GM21576 (cell line): ENCODE measurements at regions not wholly inside any gene's neighbourhood (a gene's known extent, or its start where the extent isn't known, plus 50 kb on each side); places are given as distances from the start of the nearest gene placed in this dataset.
"Not testable (repeated sequence)": the region's sequence is repeated elsewhere in the genome, so short reads cannot be mapped to it uniquely, and the experiment has no call there.

ENCODE experiments used
- ATAC-seq: cut with Tn5 transposase; IDR thresholded peaks from one replicate; pipeline ENCODE4 v1.9.1; 2021; ENCODE audit warnings: mild to moderate bottlenecking, moderate library complexity; ENCODE audit not compliant: unreplicated experiment

DNA sequence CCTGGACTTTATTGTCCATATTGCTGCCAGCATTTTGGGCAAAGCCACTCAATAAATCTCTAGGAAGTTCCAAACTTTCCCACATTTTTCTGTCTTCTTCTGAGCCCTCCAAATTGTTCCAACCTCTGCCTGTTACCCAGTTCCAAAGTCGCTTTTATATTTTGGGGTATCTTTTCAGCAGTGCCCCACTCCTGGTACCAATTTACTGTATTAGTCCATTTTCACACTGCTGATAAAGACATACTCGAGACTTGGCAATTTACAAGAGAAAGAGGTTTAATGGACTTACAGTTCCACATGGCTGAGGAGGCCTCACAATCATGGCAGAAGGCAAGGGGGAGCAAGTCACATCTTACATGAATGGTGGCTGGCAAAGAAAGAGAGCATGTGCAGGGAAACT is 53.4 kb downstream of the AHSP start:
- not testable (repeated sequence) for ATAC-seq

GRCh38 chr16:31601737-31602384 is 74.2 kb downstream of the AHSP start:
- ATAC-seq, result not testable (repeated sequence)

DNA sequence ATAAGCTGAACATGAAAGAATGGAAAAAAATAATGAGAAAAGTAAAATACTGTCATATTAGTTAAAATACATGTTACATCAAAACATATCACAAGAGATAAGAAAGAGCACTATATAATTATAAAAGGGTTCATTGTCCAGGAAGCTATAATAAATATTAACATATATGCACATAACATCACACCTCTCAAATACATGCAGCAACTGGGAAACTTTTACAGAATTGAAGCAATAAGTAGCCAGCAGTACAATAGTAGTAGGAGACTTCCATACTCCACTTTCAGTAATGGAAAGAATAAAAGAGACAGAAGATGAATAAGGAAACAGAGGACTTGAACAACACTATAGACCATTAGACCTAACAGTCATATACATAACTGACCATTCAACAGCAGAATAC is 90.4 kb downstream of the AHSP start:
- no peak for ATAC-seq

DNA sequence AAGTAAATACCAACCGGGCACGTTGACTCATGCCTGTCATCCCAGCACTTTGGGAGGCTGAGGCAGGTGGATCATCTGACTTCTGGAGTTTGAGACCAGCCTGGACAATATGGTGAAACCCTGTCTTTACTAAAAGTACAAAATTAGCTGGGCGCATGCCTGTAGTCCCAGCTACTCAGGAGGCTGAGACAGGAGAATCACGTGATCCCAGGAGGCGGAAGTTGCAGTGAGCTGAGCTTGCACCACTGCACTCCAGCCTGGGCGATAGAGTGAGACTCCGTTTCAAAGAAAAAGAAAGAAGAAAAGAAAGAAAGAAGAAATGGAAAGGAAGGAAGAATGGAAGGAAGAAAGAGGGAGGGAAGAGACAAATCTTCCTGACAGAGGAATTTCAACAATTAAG is 108.7 kb downstream of the AHSP start:
- no peak for ATAC-seq

DNA sequence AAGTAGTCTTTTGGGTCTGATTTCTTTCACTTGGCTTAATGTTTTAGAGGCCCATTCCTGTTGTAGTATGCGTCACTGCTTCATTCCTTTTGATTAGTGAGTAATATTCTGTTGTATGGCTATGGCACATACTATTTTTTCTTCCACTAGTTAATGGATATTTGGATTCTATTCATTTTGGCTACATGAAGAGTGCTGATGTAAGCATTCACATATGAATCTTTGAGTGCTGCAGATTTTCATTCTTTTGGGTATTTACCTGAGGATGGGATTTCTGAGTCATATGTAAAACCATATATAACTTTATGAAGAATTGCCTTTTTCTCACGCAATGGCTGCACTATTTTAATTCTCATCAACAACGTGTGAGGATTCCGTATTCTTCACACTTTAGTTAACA is 113.6 kb downstream of the AHSP start:
- no peak for ATAC-seq

DNA sequence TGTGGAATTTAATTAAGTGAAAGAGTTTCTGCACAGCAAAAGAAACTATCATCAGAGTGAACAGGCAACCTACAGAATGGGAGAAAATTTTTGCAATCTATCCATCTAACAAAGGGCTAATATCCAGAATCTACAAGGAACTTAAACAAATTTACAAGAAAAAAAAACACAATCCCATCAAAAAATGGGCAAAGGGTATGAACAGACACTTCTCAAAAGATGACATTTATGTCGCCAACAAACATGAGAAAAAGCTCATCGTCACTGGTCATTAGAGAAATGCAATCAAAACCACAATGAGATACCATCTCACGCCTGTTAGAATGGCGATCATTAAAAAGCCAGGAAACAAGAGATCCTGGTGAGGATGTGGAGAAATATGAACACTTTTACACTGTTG is 128.0 kb downstream of the AHSP start:
- not testable (repeated sequence) for ATAC-seq

DNA sequence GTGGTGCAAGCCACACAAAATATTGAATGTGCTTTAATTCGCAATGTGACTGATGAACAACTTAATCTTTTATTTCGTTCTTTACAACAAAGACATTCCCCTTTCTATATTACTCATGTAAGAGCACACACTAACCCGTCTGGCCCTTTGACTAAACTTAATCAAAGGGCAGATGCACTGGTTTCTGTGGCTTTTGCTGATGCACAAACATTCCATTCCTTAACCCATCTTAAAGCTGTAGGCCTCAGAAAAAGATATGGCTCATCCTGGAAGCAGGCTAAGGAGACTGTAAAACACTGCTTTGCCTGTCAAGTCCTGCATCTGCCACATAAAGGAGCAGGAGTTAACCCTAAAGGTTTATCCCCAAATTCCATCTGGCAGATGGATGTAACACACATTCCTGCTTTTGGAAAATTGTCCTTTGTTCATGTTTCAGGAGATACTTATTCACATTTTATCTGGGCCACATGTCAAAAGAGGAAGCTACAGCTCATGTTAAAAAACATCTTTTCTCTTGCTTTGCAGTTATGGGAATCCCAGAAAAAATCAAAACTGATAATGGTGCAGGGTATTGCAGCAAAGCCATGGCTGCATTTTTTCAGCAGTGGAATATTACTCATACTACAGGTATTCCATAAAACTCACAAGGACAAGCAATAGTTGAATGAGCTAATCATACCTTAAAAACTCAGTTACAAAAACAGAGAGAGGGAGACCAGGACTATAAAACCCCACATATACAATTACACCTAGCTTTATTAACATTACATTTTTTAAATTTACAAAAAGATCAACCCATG is 137.2 kb downstream of the AHSP start:
- ATAC-seq, result no peak

DNA sequence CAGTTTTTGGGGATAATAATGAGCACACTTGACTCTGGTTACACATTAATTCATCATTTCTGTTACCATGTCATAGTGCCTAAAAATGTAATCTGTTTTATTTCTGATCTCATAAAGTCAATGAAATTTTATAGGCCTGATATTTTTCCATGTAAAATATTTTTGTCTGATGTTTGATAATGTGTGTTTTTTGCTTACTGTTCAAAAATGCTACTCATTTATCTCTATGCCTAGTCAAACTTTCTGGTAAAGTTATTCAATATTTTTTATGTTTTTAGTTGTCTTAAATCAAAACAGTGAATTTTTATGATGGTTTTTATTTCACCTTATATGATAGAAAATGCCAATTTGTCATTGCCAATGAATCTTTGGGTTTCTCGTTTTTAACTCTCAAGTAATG is 147.0 kb downstream of the AHSP start:
- ATAC-seq, result no peak

- ATAC-seq, result no peak
Measured at GRCh38 chr16:31676731-31677130, 149.0 kb downstream of the AHSP start.

DNA sequence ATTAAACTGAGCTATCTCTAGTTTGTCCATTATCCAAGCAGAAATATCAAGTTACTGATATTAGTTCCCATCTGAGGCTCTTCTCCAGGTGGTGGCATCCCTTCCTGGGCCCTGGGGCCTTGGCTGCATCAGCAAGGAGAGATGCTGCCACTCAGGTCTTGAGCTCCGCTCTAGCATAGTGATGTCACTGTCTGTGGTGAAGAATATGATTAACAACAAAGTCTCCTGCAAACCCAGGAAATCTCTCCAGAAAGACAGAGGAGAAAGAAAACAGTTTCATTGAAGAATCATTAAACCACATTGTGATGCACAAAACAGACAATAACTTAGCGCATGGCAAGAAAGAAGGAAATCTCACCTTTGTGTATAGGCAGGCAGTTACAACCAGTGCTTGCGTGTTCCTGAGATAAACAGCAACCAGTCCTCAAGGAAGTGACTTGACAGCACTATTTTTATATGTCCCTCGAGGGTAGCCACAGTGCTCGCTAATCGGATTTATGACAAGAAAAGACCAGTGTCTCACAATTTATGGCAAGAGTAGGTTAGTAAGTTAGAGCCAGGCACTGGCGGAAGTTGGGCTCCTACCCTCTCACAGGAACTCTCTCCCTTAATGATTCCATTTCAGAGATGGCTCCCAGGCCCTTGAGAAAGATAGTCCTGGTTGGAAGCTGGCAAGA is 151.1 kb downstream of the AHSP start:
- no peak for ATAC-seq

DNA sequence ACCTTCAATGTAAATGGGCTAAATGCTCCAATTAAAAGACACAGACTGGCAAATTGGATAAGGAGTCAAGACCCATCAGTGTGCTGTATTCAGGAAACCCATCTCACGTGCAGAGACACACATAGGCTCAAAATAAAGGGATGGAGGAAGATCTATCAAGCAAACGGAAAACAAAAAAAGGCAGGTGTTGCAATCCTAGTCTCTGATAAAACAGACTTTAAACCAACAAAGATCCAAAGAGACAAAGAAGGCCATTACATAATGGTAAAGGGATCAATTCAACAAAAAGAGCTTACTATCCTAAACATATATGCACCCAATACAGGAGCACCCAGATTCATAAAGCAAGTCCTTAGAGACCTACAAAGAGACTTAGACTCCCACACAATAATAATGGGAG is 161.6 kb downstream of the AHSP start:
- ATAC-seq, result not testable (repeated sequence)

- ATAC-seq, result not testable (repeated sequence)
Measured at GRCh38 chr16:31692338-31692737, 164.6 kb downstream of the AHSP start.

DNA sequence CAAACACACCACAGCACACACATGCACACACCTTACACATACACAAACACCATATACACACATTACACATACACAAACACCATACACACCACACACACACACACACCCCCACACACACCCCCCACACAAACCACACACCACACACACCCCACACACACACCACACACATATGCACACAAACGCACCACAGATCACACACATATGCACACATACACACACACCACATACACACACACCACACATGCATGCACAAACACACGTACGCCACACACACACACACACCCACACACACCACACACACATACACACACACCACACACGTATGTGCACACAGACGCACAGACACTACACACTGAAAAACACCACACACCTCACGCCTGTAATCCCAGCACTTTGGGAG is 166.0 kb downstream of the AHSP start:
- ATAC-seq, result no peak

DNA sequence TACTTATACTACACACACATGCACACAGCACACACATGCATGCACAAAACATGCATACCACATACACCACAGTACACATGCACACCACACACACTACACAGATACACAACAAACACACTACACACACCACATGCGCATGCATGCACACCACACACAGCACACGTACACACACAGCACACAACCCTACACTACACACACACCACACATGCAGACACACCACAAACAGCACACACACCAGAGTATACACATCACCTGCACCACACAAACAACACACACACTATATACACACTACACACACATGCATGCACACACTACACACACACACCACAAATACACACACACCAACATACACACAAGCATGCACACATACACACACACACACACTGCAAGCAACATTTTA is 166.8 kb downstream of the AHSP start:
- ATAC-seq, result no peak

DNA sequence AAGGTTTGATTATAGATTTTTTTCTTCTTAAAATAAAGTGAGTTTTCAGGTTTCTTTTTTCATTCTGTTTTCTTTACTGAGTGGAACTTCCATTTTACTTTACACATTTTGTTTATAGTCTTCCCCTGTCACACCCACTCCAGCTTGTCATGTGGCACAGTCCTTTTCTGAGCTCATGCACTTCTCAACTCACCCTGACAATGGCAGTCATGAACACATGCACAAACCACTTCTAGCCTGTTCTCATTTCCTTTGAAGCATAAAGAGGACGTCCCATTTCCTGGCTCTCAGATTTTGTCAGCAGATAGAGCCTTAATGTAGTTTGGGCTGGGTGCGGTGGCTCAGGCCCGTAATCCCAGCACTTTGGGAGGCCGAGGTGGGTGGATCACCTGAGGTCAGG is 168.0 kb downstream of the AHSP start:
- peak; percentile 49 for ATAC-seq

- ATAC-seq, result no peak
Measured at GRCh38 chr16:31696968-31697743, 169.5 kb downstream of the AHSP start.

DNA sequence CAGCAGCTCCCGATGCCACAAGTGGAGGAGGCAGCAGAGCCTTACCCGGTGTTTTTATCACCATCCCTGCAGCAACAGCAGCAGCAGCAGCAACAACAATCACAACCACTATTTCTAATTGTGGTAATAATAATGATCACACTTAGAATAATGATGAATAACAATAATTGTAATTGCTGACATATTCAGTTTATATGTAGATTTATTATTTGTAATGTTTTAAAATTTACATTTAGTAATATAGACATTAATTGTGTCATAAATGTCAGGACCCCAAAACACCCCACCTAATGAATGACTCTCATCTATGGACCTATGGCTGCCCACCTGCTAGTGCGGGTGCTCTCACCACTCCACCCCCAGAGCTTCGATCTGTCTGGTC is 170.0 kb downstream of the AHSP start:
- no peak for ATAC-seq

GRCh38 chr16:31698901-31699300 is 171.2 kb downstream of the AHSP start:
- no peak for ATAC-seq

- ATAC-seq, result no peak
Measured at GRCh38 chr16:31699601-31700000, 171.9 kb downstream of the AHSP start.

DNA sequence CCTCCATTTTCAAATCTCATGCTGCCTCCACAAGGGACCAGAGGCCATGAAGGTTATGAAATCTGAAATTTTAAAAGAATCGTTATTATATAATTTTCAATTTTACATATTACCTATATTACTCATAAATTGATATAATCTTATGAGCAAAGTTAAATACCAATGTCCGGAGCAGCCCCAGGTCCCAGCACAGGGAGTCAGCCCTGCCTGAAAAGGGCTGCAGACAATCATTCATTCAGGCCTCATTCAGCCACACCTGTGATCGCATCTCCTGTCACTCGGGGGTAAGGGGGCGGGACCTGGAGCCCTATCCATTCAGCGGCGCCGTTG is 172.5 kb downstream of the AHSP start:
- ATAC-seq, result no peak
